ENCODE measurements at regions not wholly inside any gene's neighbourhood (a gene's known extent, or its start where the extent isn't known, plus 50 kb on each side); places are given as distances from the start of the nearest gene placed in this dataset.

- ATAC-seq (ENCODE audit: insufficient read depth, low FRiP score) = no peak
- H3K9ac ChIP-seq (ENCODE audit: insufficient read depth in 1 of 2, low read length in 2 of 2) = no peak overlapping the region
- H3K9me3 ChIP-seq (ENCODE audit: control insufficient read depth in 4 of 4, insufficient read depth in 3 of 4, low read length in 3 of 4) = no peaks in the 10 kb centered on the region
- DNase-seq = peak; percentile 44 to 72 (median 67)
- no peaks in the 10 kb centered on the region for H3K36me3 ChIP-seq (ENCODE audit: control insufficient read depth in 4 of 4, insufficient read depth in 4 of 4, low read length in 4 of 4)
- H3K27me3 ChIP-seq (ENCODE audit: control insufficient read depth in 3 of 3, insufficient read depth in 3 of 3, low read length in 2 of 3) = no peaks in the 10 kb centered on the region
- H3K4me1 ChIP-seq (ENCODE audit: control insufficient read depth in 5 of 5, insufficient read depth in 5 of 5, low read length in 5 of 5) = peaks cover 0 to 7% (median 0%) of the 10 kb centered on the region in 5 donors
- 73 to 80% methylated on average over 6 of the region's 6 CpGs for WGBS, 2 donors
- H3K27ac ChIP-seq (ENCODE audit: low read depth in 1 of 2, low read length in 1 of 2) = no peak overlapping the region
- TF ChIP-seq CTCF (IDR thresholded peaks at IDR 0.05; ENCODE audit: control extremely low read depth, extremely low read depth) = no peak
- H3K4me3 ChIP-seq = no peak overlapping the region
Measured at GRCh38 chr2:151007365-151007764, 254.3 kb downstream of the RBM43 start.

- no peaks in the 10 kb centered on the region for H3K9me3 ChIP-seq (ENCODE audit: control insufficient read depth in 4 of 4, insufficient read depth in 3 of 4, low read length in 3 of 4)
- H3K36me3 ChIP-seq (ENCODE audit: control insufficient read depth in 4 of 4, insufficient read depth in 4 of 4, low read length in 4 of 4) = no peaks in the 10 kb centered on the region
- H3K27ac ChIP-seq (ENCODE audit: low read depth in 1 of 2, low read length in 1 of 2) = no peak overlapping the region
- no peak overlapping the region for H3K9ac ChIP-seq (ENCODE audit: insufficient read depth in 1 of 2, low read length in 2 of 2)
- H3K4me3 ChIP-seq = no peak overlapping the region
- peaks cover 0 to 7% (median 0%) of the 10 kb centered on the region in 5 donors for H3K4me1 ChIP-seq (ENCODE audit: control insufficient read depth in 5 of 5, insufficient read depth in 5 of 5, low read length in 5 of 5)
- WGBS, 2 donors = 95 to 99% methylated on average over 5 of the region's 5 CpGs
- no peaks in the 10 kb centered on the region for H3K27me3 ChIP-seq (ENCODE audit: control insufficient read depth in 3 of 3, insufficient read depth in 3 of 3, low read length in 2 of 3)
- no peak for TF ChIP-seq CTCF (IDR thresholded peaks at IDR 0.05; ENCODE audit: control extremely low read depth, extremely low read depth)
- no peak for ATAC-seq (ENCODE audit: insufficient read depth, low FRiP score)
- no peak for DNase-seq
Measured at GRCh38 chr2:151002959-151003600, 258.6 kb downstream of the RBM43 start.

- no peaks in the 10 kb centered on the region for H3K9me3 ChIP-seq (ENCODE audit: control insufficient read depth in 4 of 4, insufficient read depth in 3 of 4, low read length in 3 of 4)
- H3K4me1 ChIP-seq (ENCODE audit: control insufficient read depth in 5 of 5, insufficient read depth in 5 of 5, low read length in 5 of 5) = peaks cover 0 to 17% (median 0%) of the 10 kb centered on the region in 5 donors
- no peaks in the 10 kb centered on the region for H3K27me3 ChIP-seq (ENCODE audit: control insufficient read depth in 3 of 3, insufficient read depth in 3 of 3, low read length in 2 of 3)
- no peak overlapping the region for H3K27ac ChIP-seq (ENCODE audit: low read depth in 1 of 2, low read length in 1 of 2)
- TF ChIP-seq CTCF (IDR thresholded peaks at IDR 0.05; ENCODE audit: control extremely low read depth, extremely low read depth) = no peak
- DNase-seq (peak in 2 of 3 donors; percentile 71 to 72), ATAC-seq (ENCODE audit: insufficient read depth, low FRiP score) (no peak)
- WGBS, 2 donors = 77 to 83% methylated on average over 7 of the region's 7 CpGs
- H3K4me3 ChIP-seq = no peak overlapping the region
- H3K9ac ChIP-seq (ENCODE audit: insufficient read depth in 1 of 2, low read length in 2 of 2) = no peak overlapping the region
- H3K36me3 ChIP-seq (ENCODE audit: control insufficient read depth in 4 of 4, insufficient read depth in 4 of 4, low read length in 4 of 4) = no peaks in the 10 kb centered on the region
Measured at GRCh38 chr2:150997702-150998440, 263.8 kb downstream of the RBM43 start.

Measured in lung (tissue), 11 donors.